Right atrium auricular region (tissue), 2 donors: ENCODE measurements at regions not wholly inside any gene's neighbourhood (a gene's known extent, or its start where the extent isn't known, plus 50 kb on each side); places are given as distances from the start of the nearest gene placed in this dataset.
A peak's percentile ranks its signal among the peaks of the same experiment; 100 is the strongest.

ENCODE experiments used
- DNase-seq: peaks from one replicate; pipeline ENCODE4 v3.0.0-alpha.2; 2019; ENCODE audit warnings: low spot score
- H3K27ac ChIP-seq, 2 donors: fragments of 200-600 bp; sonication (generic); 1 replicate in 1 of 2; 2 replicates in 1 of 2; pipeline ENCODE4 v1.5.1; 2016 to 2019
- H3K27me3 ChIP-seq, 2 donors: fragments of 200-600 bp; sonication (generic); one replicate each; pipeline versions ENCODE4 v1.5.1 to v1.6.0; 2017 to 2019
- H3K36me3 ChIP-seq: fragments of 200-600 bp; sonication (generic); one replicate; pipeline ENCODE4 v1.5.1; 2016
- H3K4me1 ChIP-seq, 2 donors: fragments of 200-600 bp; sonication (generic); one replicate each; pipeline versions ENCODE4 v1.5.1 to v1.6.0; 2017 to 2019
- H3K4me3 ChIP-seq, 2 donors: fragments of 200-600 bp; sonication (generic); 1 replicate in 1 of 2; 2 replicates in 1 of 2; pipeline ENCODE4 v1.5.1; 2017 to 2019; ENCODE audit warnings: mild to moderate bottlenecking in 1 of 2, moderate library complexity in 1 of 2
- H3K9me3 ChIP-seq, 2 donors: fragments of 200-600 bp; sonication (generic); one replicate each; pipeline ENCODE4 v1.5.1; 2019
- CTCF ChIP-seq, 2 donors: fragments of 200-600 bp; sonication (generic); IDR thresholded peaks; one replicate each; pipeline ENCODE4 v1.5.1; 2019; ENCODE audit warnings: antibody characterized with exemption in 2 of 2

DNA sequence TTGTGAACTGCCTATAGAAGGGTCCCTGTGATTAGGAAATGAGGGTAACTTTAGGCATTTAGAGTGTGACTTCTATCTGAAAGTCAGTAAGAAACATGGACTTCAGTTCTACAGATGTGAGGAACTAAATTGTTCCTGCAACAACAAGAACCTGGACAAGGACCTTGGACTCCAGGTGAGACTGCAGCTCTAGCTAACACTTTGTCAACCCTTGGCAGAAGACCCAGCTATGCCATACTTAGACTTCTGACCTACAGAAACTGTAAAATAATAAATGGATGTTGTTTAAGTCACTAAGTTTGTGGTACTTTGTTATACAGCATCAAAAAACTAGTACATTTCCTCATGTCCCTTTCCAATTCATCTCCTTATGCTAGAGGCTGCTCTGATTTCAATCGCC is 580.8 kb downstream of the IQCM start:
- DNase-seq, result no peak

DNA sequence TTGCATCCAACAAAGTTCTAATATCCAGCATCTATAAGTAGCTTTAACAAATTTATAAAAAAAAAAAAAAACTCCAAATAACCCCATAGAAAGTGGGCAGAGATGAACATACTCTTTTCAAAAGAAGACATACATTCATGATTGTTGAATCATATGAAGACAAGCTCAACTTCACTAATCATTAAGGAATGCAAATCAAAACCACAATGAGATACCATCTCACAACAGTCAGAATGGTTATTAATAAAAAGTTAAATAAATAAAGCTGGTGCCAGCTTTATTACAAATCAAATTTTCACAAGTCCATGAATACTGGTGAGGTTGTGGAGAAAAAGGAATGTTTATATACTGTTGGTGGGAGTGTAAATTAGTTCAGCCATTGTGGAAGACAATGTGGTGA is 592.0 kb downstream of the IQCM start:
- no peaks in the 10 kb centered on the region for H3K4me1 ChIP-seq
- H3K9me3 ChIP-seq, result peaks cover 7 to 43% of the 10 kb centered on the region in 2 donors
- no peaks in the 10 kb centered on the region for H3K27me3 ChIP-seq
- TF ChIP-seq CTCF (IDR thresholded peaks at IDR 0.05), result no peak
- no peaks in the 10 kb centered on the region for H3K36me3 ChIP-seq
- H3K4me3 ChIP-seq, result no peak overlapping the region
- no peak for DNase-seq
- no peak overlapping the region for H3K27ac ChIP-seq

More for the DNA sequence above, 580.8 kb downstream of the IQCM start:
- no peak overlapping the region for H3K4me3 ChIP-seq
- no peak for TF ChIP-seq CTCF (IDR thresholded peaks at IDR 0.05)
- no peaks in the 10 kb centered on the region for H3K9me3 ChIP-seq
- H3K27me3 ChIP-seq, result no peaks in the 10 kb centered on the region
- H3K4me1 ChIP-seq, result no peaks in the 10 kb centered on the region
- H3K27ac ChIP-seq, result no peak overlapping the region
- H3K36me3 ChIP-seq, result no peaks in the 10 kb centered on the region

DNA sequence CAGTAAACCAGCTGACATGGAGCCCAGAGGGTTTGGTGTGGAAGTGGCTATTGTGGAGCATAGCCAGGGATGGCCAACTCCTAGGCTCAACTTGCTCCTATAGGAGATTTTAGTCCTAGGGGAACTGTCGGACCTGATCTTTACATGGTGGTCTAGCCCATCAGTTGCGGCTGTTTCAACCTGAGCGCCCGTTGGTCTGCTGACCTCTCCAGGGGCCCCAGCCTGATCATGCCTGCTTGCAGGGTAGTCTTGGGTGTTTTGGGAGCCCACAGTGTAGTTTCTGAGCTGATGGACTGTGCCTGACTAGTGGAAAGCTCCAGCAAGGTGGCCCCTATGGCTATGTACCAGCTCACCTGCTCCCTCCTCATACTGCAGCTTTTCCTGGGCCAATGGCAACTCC is 597.0 kb downstream of the IQCM start:
- Histone ChIP-seq H3K4me3 (no peak overlapping the region), H3K36me3 (no peaks in the 10 kb centered on the region), H3K27ac (no peak overlapping the region), H3K4me1 (no peaks in the 10 kb centered on the region), H3K9me3 (peaks cover 7 to 37% of the 10 kb centered on the region in 2 donors), H3K27me3 (no peaks in the 10 kb centered on the region)
- TF ChIP-seq CTCF (IDR thresholded peaks at IDR 0.05), result no peak
- DNase-seq, result no peak

- H3K4me1 ChIP-seq, result no peaks in the 10 kb centered on the region
- H3K9me3 ChIP-seq, result peaks cover 0 to under 1% of the 10 kb centered on the region in 2 donors
- no peaks in the 10 kb centered on the region for H3K27me3 ChIP-seq
- no peak overlapping the region for H3K27ac ChIP-seq
- DNase-seq, result no peak
- no peak overlapping the region for H3K4me3 ChIP-seq
- no peaks in the 10 kb centered on the region for H3K36me3 ChIP-seq
- TF ChIP-seq CTCF (IDR thresholded peaks at IDR 0.05), result no peak
Observed at GRCh38 chr4:149214301-149214700, 601.3 kb downstream of the IQCM start.

GRCh38 chr4:149211876-149212275 is 603.8 kb downstream of the IQCM start:
- Histone ChIP-seq H3K27me3 (no peaks in the 10 kb centered on the region), H3K36me3 (no peaks in the 10 kb centered on the region), H3K4me1 (no peaks in the 10 kb centered on the region), H3K4me3 (no peak overlapping the region), H3K9me3 (no peaks in the 10 kb centered on the region), H3K27ac (no peak overlapping the region)
- TF ChIP-seq CTCF (IDR thresholded peaks at IDR 0.05), result no peak
- no peak for DNase-seq

DNA sequence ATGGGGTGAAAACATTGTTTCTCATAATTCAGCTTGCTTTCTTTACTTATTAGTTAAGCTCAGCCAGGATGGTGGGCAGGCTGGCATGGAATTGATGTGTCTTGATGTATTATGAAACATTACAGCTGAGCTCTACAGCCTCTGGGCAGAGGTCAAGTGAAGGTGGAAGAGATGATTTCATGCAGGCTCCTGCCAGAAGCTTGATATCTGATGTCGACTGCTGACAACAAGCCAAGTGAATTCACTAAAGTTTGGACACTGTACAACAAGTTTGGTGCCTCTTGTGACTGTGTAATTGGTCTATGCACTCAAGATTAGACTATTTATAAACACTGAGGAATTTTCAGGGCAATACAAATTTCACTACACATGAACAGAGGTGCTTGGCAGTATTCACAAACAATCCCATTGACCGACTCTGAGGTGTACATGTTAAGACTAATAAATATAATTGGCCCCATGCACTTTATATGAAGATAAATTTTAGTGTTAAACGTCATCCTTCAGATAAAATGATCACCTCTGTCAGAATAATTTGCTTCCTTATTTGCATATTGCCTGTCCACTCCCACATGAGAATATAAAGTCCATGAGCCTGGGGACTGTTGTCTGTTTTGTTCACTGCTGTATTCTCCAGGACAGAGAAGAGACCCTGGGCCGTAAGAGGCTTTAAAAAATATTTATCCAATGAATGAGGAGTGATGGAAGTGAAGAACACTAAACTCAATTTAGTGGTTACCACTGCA is 612.2 kb downstream of the IQCM start:
- Histone ChIP-seq H3K27me3 (no peaks in the 10 kb centered on the region), H3K4me1 (peaks cover 0 to 11% of the 10 kb centered on the region in 2 donors), H3K36me3 (no peaks in the 10 kb centered on the region), H3K27ac (peak overlapping the region in 1 of 2 donors; percentile 70), H3K4me3 (no peak overlapping the region), H3K9me3 (no peaks in the 10 kb centered on the region)
- TF ChIP-seq CTCF (IDR thresholded peaks at IDR 0.05), result no peak
- no peak for DNase-seq
